ENCODE measurements at regions not wholly inside any gene's neighbourhood (a gene's known extent, or its start where the extent isn't known, plus 50 kb on each side); places are given as distances from the start of the nearest gene placed in this dataset.

GRCh38 chr12:90622431-90622830 lies 332.5 kb downstream of the CCER1 start:
- H3K27ac Mint-ChIP-seq, result no peak overlapping the region
- ATAC-seq, result no peak
- no peaks in the 10 kb centered on the region for H3K36me3 Mint-ChIP-seq
- peaks cover 8% of the 10 kb centered on the region for H3K9me3 Mint-ChIP-seq
- H3K4me3 Mint-ChIP-seq, result no peak overlapping the region
- no peaks in the 10 kb centered on the region for H3K4me1 Mint-ChIP-seq
- no peak for DNase-seq (ENCODE audit: low spot score in 2 of 2)

- DNase-seq (ENCODE audit: low spot score in 2 of 2) (no peak), ATAC-seq (no peak)
- Mint-ChIP-seq H3K36me3 (no peaks in the 10 kb centered on the region), H3K4me3 (no peak overlapping the region), H3K27ac (no peak overlapping the region), H3K9me3 (peaks cover 5% of the 10 kb centered on the region), H3K4me1 (no peaks in the 10 kb centered on the region)
Observed at GRCh38 chr12:90621927-90622326, 333.0 kb downstream of the CCER1 start.

GRCh38 chr12:90619943-90620342 lies 335.0 kb downstream of the CCER1 start:
- Mint-ChIP-seq H3K4me1 (no peaks in the 10 kb centered on the region), H3K27ac (no peak overlapping the region), H3K4me3 (no peak overlapping the region), H3K9me3 (peaks cover 2% of the 10 kb centered on the region), H3K36me3 (no peaks in the 10 kb centered on the region)
- ATAC-seq (no peak), DNase-seq (ENCODE audit: low spot score in 2 of 2) (no peak)

GRCh38 chr12:90618586-90618985 lies 336.4 kb downstream of the CCER1 start:
- no peaks in the 10 kb centered on the region for H3K4me1 Mint-ChIP-seq
- no peaks in the 10 kb centered on the region for H3K36me3 Mint-ChIP-seq
- ATAC-seq (no peak), DNase-seq (ENCODE audit: low spot score in 2 of 2) (no peak)
- H3K4me3 Mint-ChIP-seq, result no peak overlapping the region
- H3K27ac Mint-ChIP-seq, result no peak overlapping the region
- peaks cover 2% of the 10 kb centered on the region for H3K9me3 Mint-ChIP-seq

- Mint-ChIP-seq H3K27ac (no peak overlapping the region), H3K4me1 (no peaks in the 10 kb centered on the region), H3K9me3 (no peaks in the 10 kb centered on the region), H3K4me3 (no peak overlapping the region), H3K36me3 (no peaks in the 10 kb centered on the region)
- no peak for DNase-seq (ENCODE audit: low spot score in 2 of 2)
- ATAC-seq, result no peak
Observed at GRCh38 chr12:90611891-90612290, 343.1 kb downstream of the CCER1 start.

- no peak for DNase-seq (ENCODE audit: low spot score in 2 of 2)
- H3K9me3 Mint-ChIP-seq, result no peaks in the 10 kb centered on the region
- H3K27ac Mint-ChIP-seq, result no peak overlapping the region
- H3K36me3 Mint-ChIP-seq, result no peaks in the 10 kb centered on the region
- no peaks in the 10 kb centered on the region for H3K4me1 Mint-ChIP-seq
- no peak overlapping the region for H3K4me3 Mint-ChIP-seq
- ATAC-seq, result no peak
Observed at GRCh38 chr12:90611048-90611447, 343.9 kb downstream of the CCER1 start.

GRCh38 chr12:90593596-90594295 lies 361.2 kb downstream of the CCER1 start:
- no peak overlapping the region for H3K27ac Mint-ChIP-seq
- H3K4me3 Mint-ChIP-seq, result no peak overlapping the region
- no peaks in the 10 kb centered on the region for H3K4me1 Mint-ChIP-seq
- no peaks in the 10 kb centered on the region for H3K9me3 Mint-ChIP-seq
- no peaks in the 10 kb centered on the region for H3K36me3 Mint-ChIP-seq
- ATAC-seq, result no peak
- no peak for DNase-seq (ENCODE audit: low spot score in 2 of 2)

- ATAC-seq, result no peak
- H3K36me3 Mint-ChIP-seq, result no peaks in the 10 kb centered on the region
- H3K4me3 Mint-ChIP-seq, result no peak overlapping the region
- no peak for DNase-seq (ENCODE audit: low spot score in 2 of 2)
- H3K9me3 Mint-ChIP-seq, result no peaks in the 10 kb centered on the region
- H3K4me1 Mint-ChIP-seq, result no peaks in the 10 kb centered on the region
- no peak overlapping the region for H3K27ac Mint-ChIP-seq
Observed at GRCh38 chr12:90589956-90590355, 365.0 kb downstream of the CCER1 start.

- H3K27ac Mint-ChIP-seq, result no peak overlapping the region
- H3K36me3 Mint-ChIP-seq, result no peaks in the 10 kb centered on the region
- ATAC-seq (no peak), DNase-seq (ENCODE audit: low spot score in 2 of 2) (no peak)
- H3K4me1 Mint-ChIP-seq, result no peaks in the 10 kb centered on the region
- no peak overlapping the region for H3K4me3 Mint-ChIP-seq
- H3K9me3 Mint-ChIP-seq, result no peaks in the 10 kb centered on the region
Observed at GRCh38 chr12:90585640-90586304, 369.2 kb downstream of the CCER1 start.

GRCh38 chr12:90576707-90577106 lies 378.3 kb downstream of the CCER1 start:
- ATAC-seq (no peak), DNase-seq (ENCODE audit: low spot score in 2 of 2) (no peak)
- no peak overlapping the region for H3K27ac Mint-ChIP-seq
- H3K36me3 Mint-ChIP-seq, result no peaks in the 10 kb centered on the region
- H3K9me3 Mint-ChIP-seq, result peaks cover 7% of the 10 kb centered on the region
- H3K4me3 Mint-ChIP-seq, result no peak overlapping the region
- no peaks in the 10 kb centered on the region for H3K4me1 Mint-ChIP-seq

GRCh38 chr12:90575995-90576394 lies 379.0 kb downstream of the CCER1 start:
- no peak overlapping the region for H3K27ac Mint-ChIP-seq

GRCh38 chr12:90574676-90575075 lies 380.3 kb downstream of the CCER1 start:
- H3K27ac Mint-ChIP-seq, result no peak overlapping the region
- no peak overlapping the region for H3K4me3 Mint-ChIP-seq
- ATAC-seq, result no peak
- peaks cover 7% of the 10 kb centered on the region for H3K9me3 Mint-ChIP-seq
- no peak for DNase-seq (ENCODE audit: low spot score in 2 of 2)
- H3K4me1 Mint-ChIP-seq, result no peaks in the 10 kb centered on the region
- no peaks in the 10 kb centered on the region for H3K36me3 Mint-ChIP-seq

More at GRCh38 chr12:90575995-90576394, 379.0 kb downstream of the CCER1 start:
- Mint-ChIP-seq H3K36me3 (no peaks in the 10 kb centered on the region), H3K4me3 (no peak overlapping the region), H3K4me1 (no peaks in the 10 kb centered on the region), H3K9me3 (peaks cover 7% of the 10 kb centered on the region)
- ATAC-seq (no peak), DNase-seq (ENCODE audit: low spot score in 2 of 2) (no peak)

GRCh38 chr12:90572778-90573177 lies 382.2 kb downstream of the CCER1 start:
- no peak overlapping the region for H3K4me3 Mint-ChIP-seq
- no peaks in the 10 kb centered on the region for H3K36me3 Mint-ChIP-seq
- peaks cover 4% of the 10 kb centered on the region for H3K9me3 Mint-ChIP-seq
- H3K4me1 Mint-ChIP-seq, result no peaks in the 10 kb centered on the region
- DNase-seq (ENCODE audit: low spot score in 2 of 2) (no peak), ATAC-seq (no peak)
- H3K27ac Mint-ChIP-seq, result no peak overlapping the region

- H3K9me3 Mint-ChIP-seq, result peaks cover 4% of the 10 kb centered on the region
- H3K4me1 Mint-ChIP-seq, result no peaks in the 10 kb centered on the region
- DNase-seq (ENCODE audit: low spot score in 2 of 2) (no peak), ATAC-seq (no peak)
- H3K27ac Mint-ChIP-seq, result no peak overlapping the region
- H3K4me3 Mint-ChIP-seq, result no peak overlapping the region
- H3K36me3 Mint-ChIP-seq, result no peaks in the 10 kb centered on the region
Observed at GRCh38 chr12:90569685-90570084, 385.3 kb downstream of the CCER1 start.

GRCh38 chr12:90562671-90563070 lies 392.3 kb downstream of the CCER1 start:
- Mint-ChIP-seq H3K4me1 (no peaks in the 10 kb centered on the region), H3K27ac (no peak overlapping the region), H3K4me3 (no peak overlapping the region), H3K9me3 (no peaks in the 10 kb centered on the region), H3K36me3 (no peaks in the 10 kb centered on the region)
- DNase-seq (ENCODE audit: low spot score in 2 of 2), result no peak
- ATAC-seq, result no peak

GRCh38 chr12:90548595-90548994 lies 406.4 kb downstream of the CCER1 start:
- H3K27ac Mint-ChIP-seq, result no peak overlapping the region
- no peak overlapping the region for H3K4me3 Mint-ChIP-seq
- H3K36me3 Mint-ChIP-seq, result no peaks in the 10 kb centered on the region
- no peaks in the 10 kb centered on the region for H3K4me1 Mint-ChIP-seq
- H3K9me3 Mint-ChIP-seq, result peaks cover 3% of the 10 kb centered on the region
- DNase-seq (ENCODE audit: low spot score in 2 of 2) (no peak), ATAC-seq (no peak)
